Neural cell (in vitro differentiated cells): ENCODE measurements at regions not wholly inside any gene's neighbourhood (a gene's known extent, or its start where the extent isn't known, plus 50 kb on each side); places are given as distances from the start of the nearest gene placed in this dataset.

ENCODE experiments used
- CTCF ChIP-seq: fragments of 450-650 bp; IDR thresholded peaks from 2 replicates; pipeline ENCODE4 v1.5.1; 2014; ENCODE audit warnings: antibody characterized with exemption, mild to moderate bottlenecking, moderate library complexity; ENCODE audit not compliant: poor library complexity, severe bottlenecking
- EP300 ChIP-seq: fragments of 450-650 bp; conservative IDR thresholded peaks from 2 replicates; pipeline ENCODE4 v1.6.1; 2014; ENCODE audit warnings: antibody characterized with exemption, mild to moderate bottlenecking, moderate library complexity; ENCODE audit not compliant: poor library complexity, severe bottlenecking
- EZH2 ChIP-seq: fragments of 200-600, 300-800 bp; shearing (Covaris generic), sonication (generic); IDR thresholded peaks from 2 replicates; pipeline ENCODE4 v1.6.1; 2014; ENCODE audit warnings: antibody characterized with exemption, low read length, borderline replicate concordance, mild to moderate bottlenecking; ENCODE audit not compliant: insufficient read depth, poor library complexity, severe bottlenecking
- POLR2AphosphoS5 ChIP-seq: IDR thresholded peaks from 2 replicates; pipeline ENCODE4 v1.6.1; 2012
- RAD21 ChIP-seq: fragments of 450-650 bp; conservative IDR thresholded peaks from 2 replicates; pipeline ENCODE4 v1.6.1; 2014; ENCODE audit warnings: antibody characterized with exemption, mild to moderate bottlenecking, moderate library complexity
- REST ChIP-seq: IDR thresholded peaks from 2 replicates; pipeline ENCODE4 v1.6.1; 2012; ENCODE audit warnings: borderline replicate concordance
- SMC3 ChIP-seq: fragments of 450-650 bp; conservative IDR thresholded peaks from 2 replicates; pipeline ENCODE4 v1.6.1; 2014; ENCODE audit warnings: antibody characterized with exemption, mild to moderate bottlenecking, moderate library complexity; ENCODE audit not compliant: poor library complexity
- TAF1 ChIP-seq: IDR thresholded peaks from 2 replicates; pipeline ENCODE4 v1.6.1; 2012; ENCODE audit warnings: low read depth

GRCh38 chr3:72065236-72065635, 280.3 kb upstream of the PROK2 start:
- no peak for TF ChIP-seq CTCF
- no peak for TF ChIP-seq EZH2
- no peak for TF ChIP-seq POLR2AphosphoS5
- TF ChIP-seq RAD21: no peak
- TF ChIP-seq EP300: no peak
- no peak for TF ChIP-seq TAF1
- no peak for TF ChIP-seq SMC3
- TF ChIP-seq REST: no peak
